Chondrocyte (in vitro differentiated cells): ENCODE measurements at regions not wholly inside any gene's neighbourhood (a gene's known extent, or its start where the extent isn't known, plus 50 kb on each side); places are given as distances from the start of the nearest gene placed in this dataset.

Experiments
- DNase-seq: peaks from one replicate; pipeline ENCODE4 v3.0.0; 2021; ENCODE audit warnings: mixed read lengths, low spot score
- H3K27ac Mint-ChIP-seq: one replicate; pipeline ENCODE4 v1.8.0; 2021; ENCODE audit warnings: mild to moderate bottlenecking, moderate library complexity, mixed read lengths; ENCODE audit not compliant: unreplicated experiment
- H3K27me3 Mint-ChIP-seq: 2 replicates; pipeline ENCODE4 v1.8.0; 2021; ENCODE audit warnings: low read depth, mixed read lengths
- H3K36me3 Mint-ChIP-seq: 2 replicates; pipeline ENCODE4 v1.8.0; 2021; ENCODE audit warnings: low read depth, mixed read lengths
- H3K4me1 Mint-ChIP-seq: 2 replicates; pipeline ENCODE4 v1.8.0; 2021; ENCODE audit warnings: low read depth, mild to moderate bottlenecking, mixed read lengths
- H3K4me3 Mint-ChIP-seq: one replicate; pipeline ENCODE4 v1.8.0; 2021; ENCODE audit warnings: mild to moderate bottlenecking, moderate library complexity, mixed read lengths; ENCODE audit not compliant: unreplicated experiment
- H3K9me3 Mint-ChIP-seq: 2 replicates; pipeline ENCODE4 v1.8.0; 2021; ENCODE audit warnings: low read depth, mixed read lengths
- TF ChIP-seq, protein P1 (sequence below): fragments of 200-600 bp; sonication (generic); IDR thresholded peaks from 2 replicates; pipeline ENCODE4 v1.5.0; 2021; ENCODE audit warnings: antibody characterized with exemption, mild to moderate bottlenecking, moderate library complexity

DNA sequence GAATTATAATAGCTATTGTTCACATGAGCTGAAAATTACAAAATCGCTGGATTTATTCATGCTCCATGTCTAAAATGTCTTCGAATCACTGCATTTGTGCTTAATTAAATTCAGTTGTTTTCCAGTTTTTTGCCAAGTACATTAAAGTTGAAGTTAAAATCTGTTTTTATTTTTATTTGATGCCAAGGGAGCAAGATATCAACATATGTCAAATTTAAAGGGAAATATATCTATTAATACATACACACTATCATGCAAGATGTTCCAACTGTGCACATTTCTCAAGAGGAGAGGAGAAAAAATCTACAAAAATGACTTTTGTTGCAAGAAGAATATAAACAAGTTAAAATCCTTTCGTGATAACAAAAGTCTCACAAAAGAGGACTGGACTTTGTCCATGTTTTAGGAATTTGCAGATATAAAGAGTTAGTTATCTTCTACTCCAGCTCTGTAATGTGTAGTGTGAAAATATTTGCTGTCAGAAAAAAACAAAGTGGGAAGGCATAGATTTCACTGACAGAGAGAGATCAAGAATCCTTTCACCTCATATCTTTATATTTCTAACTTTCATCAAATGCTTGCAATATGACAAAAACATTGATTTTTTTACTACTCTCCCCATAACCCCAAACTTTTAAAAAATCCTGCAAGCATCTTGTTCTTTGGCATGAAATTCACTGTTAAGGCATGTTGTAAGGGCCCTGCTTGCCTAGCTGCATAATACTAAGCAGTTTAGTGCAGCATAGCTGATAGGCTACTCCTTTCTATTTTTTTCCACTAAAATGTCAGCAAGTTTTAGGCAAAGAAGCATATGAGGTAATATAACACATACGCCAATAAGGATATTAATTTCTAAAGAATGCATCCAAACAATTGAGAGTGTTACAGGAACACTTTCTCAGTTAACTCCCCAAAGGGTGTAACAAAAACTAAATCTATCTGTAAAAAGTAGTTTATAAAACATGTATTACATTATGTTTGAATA lies 340.2 kb upstream of the ADAMTS5 start:
- Mint-ChIP-seq H3K4me3 (no peak overlapping the region), H3K27me3 (no peaks in the 10 kb centered on the region), H3K4me1 (peaks cover 16% of the 10 kb centered on the region), H3K27ac (no peak overlapping the region), H3K36me3 (peaks cover 2% of the 10 kb centered on the region), H3K9me3 (peaks cover 14% of the 10 kb centered on the region)
- TF ChIP-seq, protein P1, sequence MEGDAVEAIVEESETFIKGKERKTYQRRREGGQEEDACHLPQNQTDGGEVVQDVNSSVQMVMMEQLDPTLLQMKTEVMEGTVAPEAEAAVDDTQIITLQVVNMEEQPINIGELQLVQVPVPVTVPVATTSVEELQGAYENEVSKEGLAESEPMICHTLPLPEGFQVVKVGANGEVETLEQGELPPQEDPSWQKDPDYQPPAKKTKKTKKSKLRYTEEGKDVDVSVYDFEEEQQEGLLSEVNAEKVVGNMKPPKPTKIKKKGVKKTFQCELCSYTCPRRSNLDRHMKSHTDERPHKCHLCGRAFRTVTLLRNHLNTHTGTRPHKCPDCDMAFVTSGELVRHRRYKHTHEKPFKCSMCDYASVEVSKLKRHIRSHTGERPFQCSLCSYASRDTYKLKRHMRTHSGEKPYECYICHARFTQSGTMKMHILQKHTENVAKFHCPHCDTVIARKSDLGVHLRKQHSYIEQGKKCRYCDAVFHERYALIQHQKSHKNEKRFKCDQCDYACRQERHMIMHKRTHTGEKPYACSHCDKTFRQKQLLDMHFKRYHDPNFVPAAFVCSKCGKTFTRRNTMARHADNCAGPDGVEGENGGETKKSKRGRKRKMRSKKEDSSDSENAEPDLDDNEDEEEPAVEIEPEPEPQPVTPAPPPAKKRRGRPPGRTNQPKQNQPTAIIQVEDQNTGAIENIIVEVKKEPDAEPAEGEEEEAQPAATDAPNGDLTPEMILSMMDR, result no peak
- no peak for DNase-seq

DNA sequence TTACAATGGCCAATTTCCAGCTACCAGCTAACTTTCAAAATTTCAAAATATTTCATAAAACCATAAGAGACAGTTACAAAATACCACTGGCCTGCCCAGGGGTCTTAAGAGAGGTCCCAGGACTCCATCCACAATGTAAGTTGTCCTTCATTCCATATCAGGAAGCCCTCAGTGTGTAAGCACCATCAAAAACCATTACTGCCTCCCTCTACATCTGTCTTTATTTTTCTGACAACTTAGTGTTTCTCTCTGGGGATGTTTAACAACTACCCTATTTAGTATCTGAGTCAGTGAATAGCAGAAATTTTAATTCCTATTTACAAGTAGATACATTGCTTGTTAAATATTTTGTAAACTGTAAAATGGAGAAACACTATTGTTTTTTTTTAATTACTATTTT lies 339.3 kb upstream of the ADAMTS5 start:
- Mint-ChIP-seq H3K9me3 (peaks cover 5% of the 10 kb centered on the region), H3K4me1 (peaks cover 16% of the 10 kb centered on the region), H3K27ac (no peak overlapping the region), H3K36me3 (no peaks in the 10 kb centered on the region), H3K4me3 (no peak overlapping the region), H3K27me3 (no peaks in the 10 kb centered on the region)
- DNase-seq, result no peak
- TF ChIP-seq, protein P1, result no peak

DNA sequence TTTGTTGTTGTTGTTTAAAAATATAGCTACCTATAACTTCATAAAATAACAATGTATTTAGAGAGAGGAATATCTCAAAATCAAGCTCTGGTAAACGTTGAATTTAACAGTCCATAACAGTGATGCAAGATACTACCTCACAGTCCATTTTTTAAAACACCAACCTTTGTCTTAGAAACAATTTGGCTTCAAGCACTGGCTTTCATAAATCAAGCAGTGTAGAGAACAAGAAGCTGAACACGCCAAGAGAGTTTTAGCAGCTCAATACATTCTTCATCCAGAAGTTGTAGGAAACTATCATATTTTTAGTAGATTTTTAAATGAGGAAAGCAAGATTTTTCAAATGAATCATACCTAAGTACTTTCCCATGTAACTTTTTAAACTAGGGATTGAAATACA lies 334.3 kb upstream of the ADAMTS5 start:
- DNase-seq, result no peak
- Mint-ChIP-seq H3K36me3 (peaks cover 6% of the 10 kb centered on the region), H3K27me3 (no peaks in the 10 kb centered on the region), H3K4me3 (no peak overlapping the region), H3K9me3 (peaks cover 14% of the 10 kb centered on the region), H3K27ac (no peak overlapping the region), H3K4me1 (peaks cover 6% of the 10 kb centered on the region)
- TF ChIP-seq, protein P1, result no peak

DNA sequence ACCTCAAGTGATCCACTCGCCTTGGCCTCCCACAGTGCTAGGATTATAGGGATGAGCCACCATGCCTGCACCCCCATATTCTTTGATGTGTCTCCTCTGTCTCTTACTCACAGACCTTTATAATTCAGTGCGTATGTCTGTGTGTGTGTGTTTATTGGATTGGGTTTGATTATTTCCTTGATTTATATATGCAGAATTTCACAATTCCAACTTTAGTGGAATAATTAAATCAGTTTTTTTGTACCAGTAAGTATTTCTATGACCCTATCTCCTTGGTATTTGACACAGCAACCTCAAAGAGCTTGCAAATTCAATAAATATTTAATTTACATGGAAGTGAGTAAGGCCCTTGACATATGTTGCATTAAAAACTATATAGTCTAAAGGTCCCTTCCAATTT lies 333.9 kb upstream of the ADAMTS5 start:
- Mint-ChIP-seq H3K36me3 (peaks cover 6% of the 10 kb centered on the region), H3K4me3 (no peak overlapping the region), H3K4me1 (peaks cover 6% of the 10 kb centered on the region), H3K9me3 (peaks cover 18% of the 10 kb centered on the region), H3K27ac (no peak overlapping the region), H3K27me3 (no peaks in the 10 kb centered on the region)
- no peak for DNase-seq
- TF ChIP-seq, protein P1, result no peak

DNA sequence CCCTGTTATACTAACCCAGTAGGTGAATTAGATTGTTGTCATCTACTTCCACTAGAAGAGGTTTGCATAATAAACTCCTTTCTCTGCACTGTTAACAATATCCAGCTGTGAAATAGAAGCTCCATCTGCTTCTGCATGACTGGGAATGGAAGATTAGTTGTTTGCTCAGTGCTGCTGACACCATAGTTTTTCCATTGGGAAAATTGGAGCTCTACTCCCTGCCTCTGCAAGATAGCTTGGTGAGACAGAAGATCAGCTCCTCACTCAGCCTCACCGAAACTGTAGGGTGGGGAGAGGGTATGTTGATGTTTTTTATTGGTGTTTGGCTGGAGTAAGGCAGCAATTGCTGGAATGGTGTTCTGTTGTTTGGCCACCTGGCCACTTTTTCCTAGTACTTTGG lies 331.6 kb upstream of the ADAMTS5 start:
- no peaks in the 10 kb centered on the region for H3K27me3 Mint-ChIP-seq
- peaks cover 6% of the 10 kb centered on the region for H3K4me1 Mint-ChIP-seq
- DNase-seq, result no peak
- peaks cover 6% of the 10 kb centered on the region for H3K36me3 Mint-ChIP-seq
- no peak overlapping the region for H3K4me3 Mint-ChIP-seq
- TF ChIP-seq, protein P1, result no peak
- peaks cover 27% of the 10 kb centered on the region for H3K9me3 Mint-ChIP-seq
- H3K27ac Mint-ChIP-seq, result no peak overlapping the region
